Stimulated activated CD4-positive, alpha-beta T cell treated with anti-CD3 and anti-CD28 coated beads, Interleukin-4, amount 100 ng/mL, for 1 hour (primary cell): ENCODE measurements at regions not wholly inside any gene's neighbourhood (a gene's known extent, or its start where the extent isn't known, plus 50 kb on each side); places are given as distances from the start of the nearest gene placed in this dataset.

ENCODE experiments used
- DNase-seq: peaks from one replicate; pipeline ENCODE4 v3.0.0-alpha.2; 2020

- DNase-seq, result no peak
These were observed 150.8 kb upstream of the DIPK2B start for GRCh38 chrX:45351478-45351877.

- DNase-seq, result no peak
These were observed 147.6 kb upstream of the DIPK2B start for GRCh38 chrX:45348296-45348695.

GRCh38 chrX:45347877-45348276, 147.2 kb upstream of the DIPK2B start:
- DNase-seq, result no peak

GRCh38 chrX:45344594-45344993, 143.9 kb upstream of the DIPK2B start:
- no peak for DNase-seq

- DNase-seq, result no peak
These were observed 128.5 kb upstream of the DIPK2B start for GRCh38 chrX:45329217-45329616.

- DNase-seq, result no peak
These were observed 124.3 kb upstream of the DIPK2B start for GRCh38 chrX:45324941-45325340.

GRCh38 chrX:45323387-45323786, 122.7 kb upstream of the DIPK2B start:
- DNase-seq, result no peak

GRCh38 chrX:45322820-45323219, 122.1 kb upstream of the DIPK2B start:
- DNase-seq, result no peak

GRCh38 chrX:45322382-45322781, 121.7 kb upstream of the DIPK2B start:
- peak; percentile 1 for DNase-seq

- no peak for DNase-seq
These were observed 119.5 kb upstream of the DIPK2B start for GRCh38 chrX:45320191-45320590.

- no peak for DNase-seq
These were observed 109.1 kb upstream of the DIPK2B start for GRCh38 chrX:45309801-45310200.

- DNase-seq, result no peak
These were observed 108.4 kb upstream of the DIPK2B start for GRCh38 chrX:45309096-45309495.

- no peak for DNase-seq
These were observed 106.1 kb upstream of the DIPK2B start for GRCh38 chrX:45306794-45307193.

GRCh38 chrX:45300638-45301037, 100.0 kb upstream of the DIPK2B start:
- DNase-seq, result no peak

GRCh38 chrX:45295259-45295986, 94.7 kb upstream of the DIPK2B start:
- DNase-seq, result no peak

- DNase-seq, result no peak
These were observed 73.9 kb upstream of the DIPK2B start for GRCh38 chrX:45274576-45274975.

GRCh38 chrX:45267007-45267406, 66.3 kb upstream of the DIPK2B start:
- DNase-seq, result no peak

- DNase-seq, result no peak
These were observed 65.8 kb upstream of the DIPK2B start for GRCh38 chrX:45266456-45266855.

GRCh38 chrX:45264865-45265264, 64.2 kb upstream of the DIPK2B start:
- DNase-seq, result no peak

- DNase-seq, result no peak
These were observed 60.8 kb upstream of the DIPK2B start for GRCh38 chrX:45261471-45261870.

GRCh38 chrX:45261005-45261404, 60.3 kb upstream of the DIPK2B start:
- no peak for DNase-seq

- DNase-seq, result no peak
These were observed 58.2 kb upstream of the DIPK2B start for GRCh38 chrX:45258731-45259402.
